Loucy (cell line): ENCODE measurements at regions not wholly inside any gene's neighbourhood (a gene's known extent, or its start where the extent isn't known, plus 50 kb on each side); places are given as distances from the start of the nearest gene placed in this dataset.

ENCODE experiments used
- H2AFZ ChIP-seq: fragments of 200-600 bp; sonication (generic); 2 replicates; pipeline ENCODE4 v1.6.0; 2016; ENCODE audit warnings: antibody characterized with exemption, mild to moderate bottlenecking, low read length, moderate library complexity
- H3F3A ChIP-seq: fragments of 200-600 bp; 2 replicates; pipeline ENCODE4 v1.6.0; 2016; ENCODE audit warnings: antibody characterized with exemption, low read depth, mild to moderate bottlenecking
- H3K27me3 ChIP-seq: fragments of 200-600 bp; sonication (generic); 2 replicates; pipeline ENCODE4 v1.6.1; 2014; ENCODE audit warnings: low read length, mild to moderate bottlenecking; ENCODE audit not compliant: insufficient read depth, poor library complexity, severe bottlenecking
- H3K36me3 ChIP-seq: fragments of 200-600 bp; sonication (generic); 2 replicates; pipeline ENCODE4 v1.6.1; 2016; ENCODE audit warnings: low read length; ENCODE audit not compliant: insufficient read depth
- H3K4me1 ChIP-seq: fragments of 200-600 bp; sonication (generic); 2 replicates; pipeline ENCODE4 v1.5.1; 2014; ENCODE audit warnings: low read length, mild to moderate bottlenecking; ENCODE audit not compliant: insufficient read depth, poor library complexity, severe bottlenecking
- H3K4me2 ChIP-seq: fragments of 200-600 bp; sonication (generic); 2 replicates; pipeline ENCODE4 v1.6.0; 2014; ENCODE audit warnings: antibody characterized with exemption, low read length, low read depth, mild to moderate bottlenecking; ENCODE audit not compliant: poor library complexity, severe bottlenecking
- H3K4me3 ChIP-seq: fragments of 200-600 bp; sonication (generic); 2 replicates; pipeline ENCODE4 v1.5.1; 2014; ENCODE audit warnings: low read length, mild to moderate bottlenecking, mixed read lengths; ENCODE audit not compliant: poor library complexity, severe bottlenecking
- H3K79me2 ChIP-seq: fragments of 200-600 bp; sonication (generic); 2 replicates; pipeline ENCODE4 v1.6.1; 2014; ENCODE audit warnings: low read length; ENCODE audit not compliant: insufficient read depth
- H3K9ac ChIP-seq: fragments of 200-600 bp; sonication (generic); 2 replicates; pipeline ENCODE4 v1.6.0; 2014; ENCODE audit warnings: mild to moderate bottlenecking, low read depth, low read length, moderate library complexity; ENCODE audit not compliant: poor library complexity, severe bottlenecking
- H3K9me2 ChIP-seq: fragments of 200-600 bp; sonication (generic); replicated peaks from 2 replicates; pipeline ENCODE4 v1.6.1; 2016; ENCODE audit warnings: low read depth, low read length, mixed read lengths
- H3K9me3 ChIP-seq: fragments of 200-600 bp; sonication (generic); 2 replicates; pipeline ENCODE4 v1.6.1; 2014; ENCODE audit warnings: mild to moderate bottlenecking, antibody characterized with exemption, low read length, low read depth; ENCODE audit not compliant: insufficient read depth
- H4K20me1 ChIP-seq: fragments of 200-600 bp; sonication (generic); 2 replicates; pipeline ENCODE4 v1.6.0; 2014; ENCODE audit warnings: antibody characterized with exemption, low read length, mild to moderate bottlenecking; ENCODE audit not compliant: insufficient read depth, poor library complexity, severe bottlenecking
- CTCF ChIP-seq: fragments of 200-600 bp; sonication (generic); conservative IDR thresholded peaks from 2 replicates; pipeline ENCODE4 v1.5.1; 2014; ENCODE audit warnings: mild to moderate bottlenecking, antibody characterized with exemption, low read length
- EZH2phosphoT487 ChIP-seq: fragments of 200-600 bp; IDR thresholded peaks from 2 replicates; pipeline ENCODE4 v1.6.1; 2018; ENCODE audit warnings: antibody characterized with exemption, mild to moderate bottlenecking, moderate library complexity, borderline replicate concordance

DNA sequence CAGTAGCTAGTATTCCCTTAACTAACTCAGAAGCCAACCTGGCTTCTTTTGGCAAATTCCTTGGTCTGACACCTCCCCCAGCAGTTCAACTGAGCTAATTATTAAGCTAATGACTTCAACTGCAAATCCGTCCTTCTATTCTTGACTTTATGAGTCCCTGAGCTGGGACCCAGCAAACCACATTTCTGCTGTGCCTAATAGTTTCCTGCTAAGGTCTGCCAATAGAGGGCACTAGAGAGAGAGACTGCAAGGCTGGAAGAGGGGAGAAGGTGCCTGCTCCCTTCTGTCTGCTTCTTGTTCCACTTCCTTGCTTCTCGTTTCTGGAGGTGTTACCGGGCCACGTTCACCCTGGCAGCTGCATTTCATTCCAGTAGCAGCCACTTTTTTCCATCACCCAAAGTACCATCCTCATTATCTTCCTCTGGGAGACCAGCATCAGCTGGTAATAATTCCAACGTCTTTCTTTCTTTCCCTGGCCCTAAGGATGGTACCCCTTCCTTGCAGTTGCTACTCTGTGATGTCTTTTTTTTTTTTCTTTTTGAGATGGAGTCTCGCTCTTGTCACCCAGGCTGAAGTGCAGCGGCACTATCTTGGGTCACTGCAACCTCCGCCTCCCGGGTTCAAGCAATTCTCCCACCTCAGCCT, 352.0 kb downstream of the TNS1 start:
- H3K36me3 ChIP-seq = no peaks in the 10 kb centered on the region
- no peak overlapping the region for H3K9ac ChIP-seq
- TF ChIP-seq CTCF (peak; percentile 91), EZH2phosphoT487 (no peak)
- H3K9me2 ChIP-seq = no peaks in the 10 kb centered on the region
- peak overlapping the region; percentile 58; the same call in 1 of the 2 replicates for H2AFZ ChIP-seq
- H3K4me3 ChIP-seq = no peak overlapping the region
- no peaks in the 10 kb centered on the region for H4K20me1 ChIP-seq
- no peaks in the 10 kb centered on the region for H3K27me3 ChIP-seq
- H3K9me3 ChIP-seq = no peaks in the 10 kb centered on the region
- no peaks in the 10 kb centered on the region for H3K79me2 ChIP-seq
- peak overlapping the region; percentile 2 for H3K4me2 ChIP-seq
- peaks cover 7% of the 10 kb centered on the region for H3K4me1 ChIP-seq
- H3F3A ChIP-seq = no peaks in the 10 kb centered on the region

DNA sequence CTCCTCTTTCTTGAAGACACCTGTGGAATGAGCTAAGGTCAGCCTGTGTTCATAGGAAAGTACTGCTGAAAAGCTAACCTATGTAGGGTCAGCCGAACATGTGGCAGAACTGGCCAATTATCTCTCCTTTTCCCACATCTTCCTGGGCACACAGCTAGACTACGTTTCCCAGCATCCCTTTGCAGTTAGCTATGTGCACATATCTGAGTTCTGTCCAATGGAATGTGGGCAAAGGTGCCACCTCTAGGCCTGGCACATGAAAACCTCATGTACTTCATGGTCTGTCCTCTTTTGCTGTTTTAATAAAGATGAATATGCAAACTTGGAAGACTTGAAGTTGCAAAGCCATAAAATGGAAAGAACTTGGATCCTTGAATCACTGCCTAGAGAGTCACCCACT, 352.6 kb downstream of the TNS1 start:
- H3K9me2 ChIP-seq = no peaks in the 10 kb centered on the region
- no peak overlapping the region for H3K4me3 ChIP-seq
- no peaks in the 10 kb centered on the region for H4K20me1 ChIP-seq
- H3K4me2 ChIP-seq = peak overlapping the region; percentile 2
- no peaks in the 10 kb centered on the region for H3K36me3 ChIP-seq
- no peaks in the 10 kb centered on the region for H3K9me3 ChIP-seq
- no peak overlapping the region for H3K9ac ChIP-seq
- TF ChIP-seq CTCF = no peak
- TF ChIP-seq EZH2phosphoT487 = no peak
- no peaks in the 10 kb centered on the region for H3K79me2 ChIP-seq
- H3F3A ChIP-seq = no peaks in the 10 kb centered on the region
- H3K27me3 ChIP-seq = no peaks in the 10 kb centered on the region
- H3K4me1 ChIP-seq = peaks cover 7% of the 10 kb centered on the region
- H2AFZ ChIP-seq = peak overlapping the region; percentile 1; the same call in 1 of the 2 replicates

GRCh38 chr2:217647925-217648324, 354.9 kb downstream of the TNS1 start:
- no peak for TF ChIP-seq CTCF
- TF ChIP-seq EZH2phosphoT487 = no peak
- Histone ChIP-seq H2AFZ (no peak overlapping the region), H3K4me1 (peaks cover 7% of the 10 kb centered on the region), H4K20me1 (no peaks in the 10 kb centered on the region), H3K4me3 (no peak overlapping the region), H3K9me3 (no peaks in the 10 kb centered on the region), H3K9ac (no peak overlapping the region), H3K36me3 (no peaks in the 10 kb centered on the region), H3K4me2 (no peak overlapping the region), H3K27me3 (no peaks in the 10 kb centered on the region), H3K79me2 (no peaks in the 10 kb centered on the region), H3F3A (no peaks in the 10 kb centered on the region), H3K9me2 (no peaks in the 10 kb centered on the region)
